Loucy (cell line): ENCODE measurements at regions not wholly inside any gene's neighbourhood (a gene's known extent, or its start where the extent isn't known, plus 50 kb on each side); places are given as distances from the start of the nearest gene placed in this dataset.

ENCODE experiments used
- H2AFZ ChIP-seq: fragments of 200-600 bp; sonication (generic); 2 replicates; pipeline ENCODE4 v1.6.0; 2016; ENCODE audit warnings: antibody characterized with exemption, mild to moderate bottlenecking, low read length, moderate library complexity
- H3F3A ChIP-seq: fragments of 200-600 bp; 2 replicates; pipeline ENCODE4 v1.6.0; 2016; ENCODE audit warnings: antibody characterized with exemption, low read depth, mild to moderate bottlenecking
- H3K27me3 ChIP-seq: fragments of 200-600 bp; sonication (generic); 2 replicates; pipeline ENCODE4 v1.6.1; 2014; ENCODE audit warnings: low read length, mild to moderate bottlenecking; ENCODE audit not compliant: insufficient read depth, poor library complexity, severe bottlenecking
- H3K36me3 ChIP-seq: fragments of 200-600 bp; sonication (generic); 2 replicates; pipeline ENCODE4 v1.6.1; 2016; ENCODE audit warnings: low read length; ENCODE audit not compliant: insufficient read depth
- H3K4me1 ChIP-seq: fragments of 200-600 bp; sonication (generic); 2 replicates; pipeline ENCODE4 v1.5.1; 2014; ENCODE audit warnings: low read length, mild to moderate bottlenecking; ENCODE audit not compliant: insufficient read depth, poor library complexity, severe bottlenecking
- H3K4me2 ChIP-seq: fragments of 200-600 bp; sonication (generic); 2 replicates; pipeline ENCODE4 v1.6.0; 2014; ENCODE audit warnings: antibody characterized with exemption, low read length, low read depth, mild to moderate bottlenecking; ENCODE audit not compliant: poor library complexity, severe bottlenecking
- H3K4me3 ChIP-seq: fragments of 200-600 bp; sonication (generic); 2 replicates; pipeline ENCODE4 v1.5.1; 2014; ENCODE audit warnings: low read length, mild to moderate bottlenecking, mixed read lengths; ENCODE audit not compliant: poor library complexity, severe bottlenecking
- H3K79me2 ChIP-seq: fragments of 200-600 bp; sonication (generic); 2 replicates; pipeline ENCODE4 v1.6.1; 2014; ENCODE audit warnings: low read length; ENCODE audit not compliant: insufficient read depth
- H3K9ac ChIP-seq: fragments of 200-600 bp; sonication (generic); 2 replicates; pipeline ENCODE4 v1.6.0; 2014; ENCODE audit warnings: mild to moderate bottlenecking, low read depth, low read length, moderate library complexity; ENCODE audit not compliant: poor library complexity, severe bottlenecking
- H3K9me2 ChIP-seq: fragments of 200-600 bp; sonication (generic); replicated peaks from 2 replicates; pipeline ENCODE4 v1.6.1; 2016; ENCODE audit warnings: low read depth, low read length, mixed read lengths
- H3K9me3 ChIP-seq: fragments of 200-600 bp; sonication (generic); 2 replicates; pipeline ENCODE4 v1.6.1; 2014; ENCODE audit warnings: mild to moderate bottlenecking, antibody characterized with exemption, low read length, low read depth; ENCODE audit not compliant: insufficient read depth
- H4K20me1 ChIP-seq: fragments of 200-600 bp; sonication (generic); 2 replicates; pipeline ENCODE4 v1.6.0; 2014; ENCODE audit warnings: antibody characterized with exemption, low read length, mild to moderate bottlenecking; ENCODE audit not compliant: insufficient read depth, poor library complexity, severe bottlenecking
- CTCF ChIP-seq: fragments of 200-600 bp; sonication (generic); conservative IDR thresholded peaks from 2 replicates; pipeline ENCODE4 v1.5.1; 2014; ENCODE audit warnings: mild to moderate bottlenecking, antibody characterized with exemption, low read length
- EZH2phosphoT487 ChIP-seq: fragments of 200-600 bp; IDR thresholded peaks from 2 replicates; pipeline ENCODE4 v1.6.1; 2018; ENCODE audit warnings: antibody characterized with exemption, mild to moderate bottlenecking, moderate library complexity, borderline replicate concordance

GRCh38 chr18:40058811-40059570, 1896.0 kb upstream of the PIK3C3 start:
- H3K27me3 ChIP-seq: no peaks in the 10 kb centered on the region
- no peak overlapping the region for H3K9ac ChIP-seq
- H4K20me1 ChIP-seq: no peaks in the 10 kb centered on the region
- H3K36me3 ChIP-seq: no peaks in the 10 kb centered on the region
- H3F3A ChIP-seq: no peaks in the 10 kb centered on the region
- H3K4me1 ChIP-seq: no peaks in the 10 kb centered on the region
- H3K4me2 ChIP-seq: no peak overlapping the region
- TF ChIP-seq CTCF: no peak
- no peak for TF ChIP-seq EZH2phosphoT487
- no peak overlapping the region for H2AFZ ChIP-seq
- H3K9me2 ChIP-seq: no peaks in the 10 kb centered on the region
- no peaks in the 10 kb centered on the region for H3K9me3 ChIP-seq
- H3K79me2 ChIP-seq: no peaks in the 10 kb centered on the region
- no peak overlapping the region for H3K4me3 ChIP-seq

GRCh38 chr18:40056079-40056692, 1898.8 kb upstream of the PIK3C3 start:
- Histone ChIP-seq H3K4me1 (no peaks in the 10 kb centered on the region), H3K9me2 (no peaks in the 10 kb centered on the region), H3K4me2 (no peak overlapping the region), H2AFZ (no peak overlapping the region), H3K9me3 (no peaks in the 10 kb centered on the region), H3K79me2 (no peaks in the 10 kb centered on the region), H3K36me3 (no peaks in the 10 kb centered on the region), H3K27me3 (no peaks in the 10 kb centered on the region), H4K20me1 (no peaks in the 10 kb centered on the region), H3F3A (no peaks in the 10 kb centered on the region), H3K9ac (no peak overlapping the region), H3K4me3 (no peak overlapping the region)
- TF ChIP-seq CTCF (no peak), EZH2phosphoT487 (no peak)

GRCh38 chr18:40055262-40055661, 1899.8 kb upstream of the PIK3C3 start:
- Histone ChIP-seq H3F3A (no peaks in the 10 kb centered on the region), H3K4me2 (no peak overlapping the region), H3K9ac (no peak overlapping the region), H3K4me3 (no peak overlapping the region), H2AFZ (no peak overlapping the region), H4K20me1 (no peaks in the 10 kb centered on the region), H3K79me2 (no peaks in the 10 kb centered on the region), H3K27me3 (no peaks in the 10 kb centered on the region), H3K9me2 (no peaks in the 10 kb centered on the region), H3K9me3 (no peaks in the 10 kb centered on the region), H3K4me1 (no peaks in the 10 kb centered on the region), H3K36me3 (no peaks in the 10 kb centered on the region)
- TF ChIP-seq EZH2phosphoT487 (no peak), CTCF (no peak)
